ENCODE measurements at regions not wholly inside any gene's neighbourhood (a gene's known extent, or its start where the extent isn't known, plus 50 kb on each side); places are given as distances from the start of the nearest gene placed in this dataset.

GRCh38 chrX:127577884-127578283 lies 474.3 kb downstream of the ACTRT1 start:
- Histone ChIP-seq H3K27me3 (ENCODE audit: insufficient read depth, low read length) (no peaks in the 10 kb centered on the region), H4K5ac (ENCODE audit: insufficient read length, low read depth, low read length) (no peak overlapping the region), H3K23me2 (ENCODE audit: insufficient read length, low read depth, low read length, poor library complexity, severe bottlenecking) (no peaks in the 10 kb centered on the region), H3T11ph (ENCODE audit: low read length) (no peak overlapping the region), H2BK120ac (ENCODE audit: low read depth, low read length, poor library complexity, severe bottlenecking) (no peak overlapping the region), H3K18ac (ENCODE audit: insufficient read length, low read depth, low read length) (no peak overlapping the region), H2BK12ac (ENCODE audit: insufficient read length, low read depth, low read length) (no peak overlapping the region), H2AK5ac (ENCODE audit: insufficient read length, low read length) (no peak overlapping the region), H3K4ac (ENCODE audit: low read depth, low read length) (no peak overlapping the region), H2BK15ac (ENCODE audit: low read depth, low read length) (no peak overlapping the region), H2AFZ (ENCODE audit: low read length) (no peak overlapping the region), H3K4me1 (ENCODE audit: insufficient read depth, low read length) (no peaks in the 10 kb centered on the region), H2BK5ac (ENCODE audit: insufficient read length, low read length) (no peak overlapping the region), H3K14ac (ENCODE audit: insufficient read depth, low read length) (no peak overlapping the region), H4K91ac (ENCODE audit: insufficient read length, low read depth, low read length) (no peak overlapping the region), H3K27ac (ENCODE audit: insufficient read length, low read depth, low read length) (no peak overlapping the region), H3K79me1 (ENCODE audit: insufficient read depth, low read depth, low read length, poor library complexity, severe bottlenecking) (no peaks in the 10 kb centered on the region), H3K9ac (ENCODE audit: extremely low read depth, insufficient read length, low read length) (no peak overlapping the region), H2BK20ac (ENCODE audit: low read depth, low read length, poor library complexity, severe bottlenecking) (no peak overlapping the region), H4K20me1 (ENCODE audit: control insufficient read depth, insufficient read depth, insufficient read length) (no peaks in the 10 kb centered on the region), H4K8ac (replicated peaks; ENCODE audit: insufficient read length, low read depth, low read length) (no peak overlapping the region), H3K9me3 (ENCODE audit: control insufficient read depth, low read depth, low read length) (no peaks in the 10 kb centered on the region), H3K4me2 (ENCODE audit: insufficient read depth, insufficient read length, low read length) (no peak overlapping the region), H3K23ac (ENCODE audit: insufficient read length, low read depth, low read length) (no peak overlapping the region), H3K56ac (ENCODE audit: insufficient read length, low read depth, low read length) (no peak overlapping the region), H3K79me2 (ENCODE audit: insufficient read depth, low read length) (no peaks in the 10 kb centered on the region)
- no peak overlapping the region for H3K4me3 Mint-ChIP-seq
- peaks cover 4% of the 10 kb centered on the region for H3K27me3 Mint-ChIP-seq (ENCODE audit: low read depth)
- DNase-seq: no peak
- no peak overlapping the region for H3K27ac Mint-ChIP-seq
- WGBS (ENCODE audit: extremely low coverage, insufficient read length, low lambda C conversion rate): no CpG with 5 or more reads among the region's 6 CpGs
- peaks cover 13 to 34% (median 27%) of the 10 kb centered on the region in 3 experiments; a peak in 6 of 7 replicates for H3K36me3 Mint-ChIP-seq (ENCODE audit: insufficient read depth in 1 of 3, low read depth in 3 of 3)
- no peak for TF ChIP-seq CTCF (conservative IDR thresholded peaks at IDR 0.05)
- H3K4me1 Mint-ChIP-seq: no peaks in the 10 kb centered on the region
- H3K9me3 Mint-ChIP-seq: peaks cover 38 to 78% of the 10 kb centered on the region in 2 experiments
